ENCODE measurements at regions not wholly inside any gene's neighbourhood (a gene's known extent, or its start where the extent isn't known, plus 50 kb on each side); places are given as distances from the start of the nearest gene placed in this dataset.

GRCh38 chr9:2289263-2289662, 274.1 kb downstream of the SMARCA2 start (continued):
- no peak for TF ChIP-seq E2F8 (IDR thresholded peaks at IDR 0.05; ENCODE audit: low read depth, partially characterized antibody)
- TF ChIP-seq PBX3 (IDR thresholded peaks at IDR 0.05; ENCODE audit: insufficient replicate concordance, low read depth, low read length) = no peak
- no peak for TF ChIP-seq MYC (IDR thresholded peaks at IDR 0.05; ENCODE audit: insufficient read depth, insufficient read length, insufficient replicate concordance, low read length, severe bottlenecking)
- no peak for TF ChIP-seq ATF7 (IDR thresholded peaks at IDR 0.05; ENCODE audit: low read depth)

GRCh38 chr9:2290382-2290781, 275.2 kb downstream of the SMARCA2 start:
- H4K20me1 ChIP-seq (ENCODE audit: control insufficient read depth, insufficient read depth) = no peaks in the 10 kb centered on the region
- ChIA-PET POLR2A (no interaction called here), RAD21 (ENCODE audit: unreplicated experiment) (no interaction called here), CTCF (interaction anchor here (1.5 kb wide), 1 partner anchor 60 kb away, joined by 3 read pairs; no protein-coding TSS in a partner anchor), SMC1A (ENCODE audit: uncharacterized antibody, unreplicated experiment) (interaction anchor here (1.1 to 1.4 kb wide), 2 partner anchors 11 to 17 kb away, joined by 3 to 4 read pairs; no protein-coding TSS in a partner anchor)
- BruUV-seq (replicated peaks) = no TSS peak
- H3K9ac ChIP-seq (ENCODE audit: control insufficient read depth, insufficient read depth, low read length) = no peak overlapping the region
- TF ChIP-seq RB1 (IDR thresholded peaks at IDR 0.05; ENCODE audit: borderline replicate concordance) (no peak), WRNIP1 (IDR thresholded peaks at IDR 0.05; ENCODE audit: borderline replicate concordance, low read depth, low read length) (no peak), EGR1 (IDR thresholded peaks at IDR 0.05; ENCODE audit: borderline replicate concordance in 1 of 2, low read depth in 2 of 2, low read length in 2 of 2) (no peak), NR2C1 (IDR thresholded peaks at IDR 0.05) (no peak), CTCF (IDR thresholded peaks at IDR 0.05 in 2 of 3, conservative IDR thresholded peaks at IDR 0.05 in 1 of 3; ENCODE audit: control insufficient read depth in 2 of 3, extremely low read depth in 1 of 3, insufficient read depth in 1 of 3, low read depth in 3 of 3, low read length in 3 of 3) (no peak), MLLT1 (IDR thresholded peaks at IDR 0.05) (no peak)
- ATAC-seq = no peak
- no peak overlapping the region for H3K4me3 ChIP-seq
- H3K79me2 ChIP-seq (ENCODE audit: control insufficient read depth, insufficient read depth, low read length) = no peaks in the 10 kb centered on the region
- intact Hi-C loops (cut with micrococcal nuclease; ENCODE audit: unreplicated experiment) (no loop called here), in situ Hi-C loops (cut with MboI) (no loop called here)
- DNase-seq (ENCODE audit: low read depth, low spot score) = no peak
- 0% methylated on average over 1 of the region's 1 CpG for WGBS (ENCODE audit: insufficient coverage, insufficient replicate concordance, low lambda C conversion rate, missing lambda C conversion rate)
- FAIRE-seq = no peak
- no peaks in the 10 kb centered on the region for H3K36me3 ChIP-seq (ENCODE audit: control insufficient read depth in 2 of 2, insufficient read depth in 2 of 2, low read length in 1 of 2)
- H3K9me3 ChIP-seq (replicated peaks; ENCODE audit: control insufficient read depth, insufficient read depth, low read length) = no peaks in the 10 kb centered on the region
- no peak overlapping the region for H2AFZ ChIP-seq (ENCODE audit: control insufficient read depth, low read depth, low read length)
- H3K4me1 ChIP-seq (ENCODE audit: control insufficient read depth, insufficient read depth, low read length) = no peaks in the 10 kb centered on the region
- H3K27me3 ChIP-seq (replicated peaks in 1 of 2; ENCODE audit: control insufficient read depth in 2 of 2, insufficient read depth in 2 of 2, low read length in 1 of 2) = peaks cover 0 to 2% of the 10 kb centered on the region in 2 experiments; a peak in 1 of 4 replicates
- no peak overlapping the region for H3K4me2 ChIP-seq (ENCODE audit: control insufficient read depth, insufficient read depth)
- no peak overlapping the region for H3K27ac ChIP-seq (ENCODE audit: control insufficient read depth, insufficient read depth)
